Ascending aorta (tissue), 2 donors: ENCODE measurements at regions not wholly inside any gene's neighbourhood (a gene's known extent, or its start where the extent isn't known, plus 50 kb on each side); places are given as distances from the start of the nearest gene placed in this dataset.

Source experiments
- DNase-seq, 2 donors: peaks; one replicate each; pipeline ENCODE4 v3.0.0-alpha.2; 2019; ENCODE audit warnings: low spot score in 2 of 2
- H3K27ac ChIP-seq, 2 donors: fragments of 200-600 bp; sonication (generic); one replicate each; pipeline ENCODE4 v1.5.1; 2016 to 2017; ENCODE audit warnings: mild to moderate bottlenecking in 1 of 2
- H3K27me3 ChIP-seq: fragments of 200-600 bp; sonication (generic); one replicate; pipeline ENCODE4 v1.5.1; 2017
- H3K36me3 ChIP-seq, 2 donors: fragments of 200-600 bp; sonication (generic); one replicate each; pipeline ENCODE4 v1.5.1; 2016
- H3K4me1 ChIP-seq, 2 donors: fragments of 200-600 bp; sonication (generic); one replicate each; pipeline ENCODE4 v1.5.1; 2016 to 2017; ENCODE audit warnings: mild to moderate bottlenecking in 1 of 2
- H3K4me3 ChIP-seq, 2 donors: fragments of 200-600 bp; sonication (generic); one replicate each; pipeline ENCODE4 v1.5.1; 2016 to 2017; ENCODE audit warnings: mild to moderate bottlenecking in 1 of 2
- H3K9me3 ChIP-seq, 2 donors: fragments of 200-600 bp; sonication (generic); one replicate each; pipeline ENCODE4 v1.5.1; 2016
- CTCF ChIP-seq, 3 experiments: fragments of 200-600 bp in 2 of 3; fragments of 450-650 bp in 1 of 3; sonication (generic) in 2 of 3; IDR thresholded peaks; one replicate each; pipeline ENCODE4 v1.5.1; 2016 to 2019; ENCODE audit warnings: antibody characterized with exemption in 3 of 3, mild to moderate bottlenecking in 1 of 3, moderate library complexity in 1 of 3
- intact Hi-C: fragments of 100-400 bp; cut with DNase I; formaldehyde crosslinking; loops from one replicate; pipeline ENCODE4 v1.15.1; 2023

GRCh38 chr3:107061466-107061865 lies 315.8 kb upstream of the CCDC54 start:
- DNase-seq = no peak

DNA sequence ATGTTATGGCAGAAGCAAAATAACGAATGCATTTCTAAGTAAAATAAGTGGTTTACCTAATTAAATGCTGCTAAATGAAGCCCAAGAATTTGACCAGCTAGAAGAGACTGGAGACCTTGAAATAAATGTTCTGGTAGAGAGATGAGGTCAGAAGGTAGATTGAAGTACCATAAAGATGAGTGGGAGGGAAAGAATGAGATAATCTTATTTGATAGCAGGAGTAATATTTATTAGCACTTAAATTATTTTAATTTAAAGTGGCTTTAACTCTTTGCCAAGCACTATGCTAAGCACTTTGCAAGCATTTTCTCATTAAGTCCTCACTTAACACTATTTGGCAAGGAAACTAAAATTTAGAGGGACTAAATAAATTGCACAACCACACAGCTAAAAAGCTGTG lies 314.9 kb upstream of the CCDC54 start:
- Histone ChIP-seq H3K27ac (no peak overlapping the region), H3K36me3 (no peaks in the 10 kb centered on the region), H3K4me3 (no peak overlapping the region), H3K9me3 (no peaks in the 10 kb centered on the region), H3K4me1 (peaks cover 4 to 6% of the 10 kb centered on the region in 2 donors), H3K27me3 (no peaks in the 10 kb centered on the region)
- intact Hi-C loops = loop anchor here (5.0 to 10.0 kb wide), 2 partner anchors 445 to 1378 kb away; no protein-coding TSS in a partner anchor
- no peak for TF ChIP-seq CTCF (IDR thresholded peaks at IDR 0.05)
- DNase-seq = no peak

More at GRCh38 chr3:107061466-107061865, 315.8 kb upstream of the CCDC54 start:
- no peaks in the 10 kb centered on the region for H3K9me3 ChIP-seq
- H3K27ac ChIP-seq = no peak overlapping the region
- no peak for TF ChIP-seq CTCF (IDR thresholded peaks at IDR 0.05)
- intact Hi-C loops = loop anchor here (5.0 to 10.0 kb wide), 2 partner anchors 444 to 1377 kb away; no protein-coding TSS in a partner anchor
- no peak overlapping the region for H3K4me3 ChIP-seq
- H3K36me3 ChIP-seq = no peaks in the 10 kb centered on the region
- peaks cover 4 to 6% of the 10 kb centered on the region in 2 donors for H3K4me1 ChIP-seq
- H3K27me3 ChIP-seq = no peaks in the 10 kb centered on the region

DNA sequence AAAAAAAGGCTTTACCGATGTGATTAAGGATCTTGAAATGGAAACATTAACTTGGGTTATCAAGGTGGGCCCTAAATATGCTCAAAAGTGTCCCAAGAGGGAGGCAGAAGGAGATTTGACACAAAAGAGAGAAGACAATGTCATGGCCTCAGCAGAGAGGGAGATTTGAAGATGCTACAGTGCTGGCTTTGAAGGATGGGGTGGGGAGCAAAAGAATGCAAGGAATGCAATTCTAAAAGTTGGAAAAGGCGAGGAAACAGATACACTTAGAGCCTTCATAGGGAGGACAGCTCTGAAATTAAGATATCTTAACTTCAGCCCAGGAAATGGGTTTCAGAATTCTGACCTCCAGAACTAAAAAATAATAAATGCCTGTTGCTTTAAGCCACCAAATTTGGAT lies 314.5 kb upstream of the CCDC54 start:
- H3K36me3 ChIP-seq = no peaks in the 10 kb centered on the region
- DNase-seq = no peak
- TF ChIP-seq CTCF (IDR thresholded peaks at IDR 0.05) = no peak
- no peak overlapping the region for H3K27ac ChIP-seq
- H3K4me1 ChIP-seq = peaks cover 4 to 6% of the 10 kb centered on the region in 2 donors
- no peak overlapping the region for H3K4me3 ChIP-seq
- no peaks in the 10 kb centered on the region for H3K27me3 ChIP-seq
- intact Hi-C loops = loop anchor here (5.0 to 10.0 kb wide), 2 partner anchors 445 to 1378 kb away; no protein-coding TSS in a partner anchor
- H3K9me3 ChIP-seq = no peaks in the 10 kb centered on the region

DNA sequence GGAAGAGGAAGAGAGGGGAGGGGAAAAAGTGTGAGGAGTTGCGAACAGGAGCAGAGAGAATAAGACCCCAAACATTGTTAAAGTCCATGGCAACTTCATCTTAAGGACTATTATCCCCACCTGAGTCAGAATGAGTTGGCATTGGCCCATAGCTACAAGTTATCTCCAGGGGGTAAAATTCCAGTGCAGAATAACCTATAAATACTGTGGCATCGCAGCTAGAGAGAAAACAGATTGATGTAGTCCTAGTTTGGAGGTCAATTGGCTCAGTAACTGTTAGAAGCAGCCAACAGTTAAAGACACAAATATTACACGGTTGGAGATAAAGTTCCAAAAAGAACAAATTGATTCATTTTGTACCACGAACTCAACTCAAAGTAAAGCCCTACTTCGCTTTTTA lies 313.9 kb upstream of the CCDC54 start:
- Histone ChIP-seq H3K9me3 (no peaks in the 10 kb centered on the region), H3K27me3 (no peaks in the 10 kb centered on the region), H3K4me3 (no peak overlapping the region), H3K36me3 (no peaks in the 10 kb centered on the region), H3K4me1 (peaks cover 4 to 6% of the 10 kb centered on the region in 2 donors), H3K27ac (no peak overlapping the region)
- intact Hi-C loops = loop anchor here (5.0 to 10.0 kb wide), 2 partner anchors 446 to 1379 kb away; no protein-coding TSS in a partner anchor
- DNase-seq = no peak
- TF ChIP-seq CTCF (IDR thresholded peaks at IDR 0.05) = no peak

GRCh38 chr3:107064405-107065060 lies 312.7 kb upstream of the CCDC54 start:
- peak overlapping the region in 1 of 2 donors; percentile 25 for H3K4me3 ChIP-seq
- DNase-seq = peak in 1 of 2 donors; percentile 85
- peak; percentile 52 to 76 (median 76) for TF ChIP-seq CTCF (IDR thresholded peaks at IDR 0.05)
- H3K4me1 ChIP-seq = peaks cover 4 to 8% of the 10 kb centered on the region in 2 donors
- H3K27ac ChIP-seq = peak overlapping the region in 1 of 2 donors; percentile 37
- H3K36me3 ChIP-seq = no peaks in the 10 kb centered on the region
- no peaks in the 10 kb centered on the region for H3K27me3 ChIP-seq
- intact Hi-C loops = loop anchor here (1.0 to 10.0 kb wide), 3 partner anchors 240 to 1380 kb away; no protein-coding TSS in a partner anchor
- no peaks in the 10 kb centered on the region for H3K9me3 ChIP-seq
